Muscle of arm (tissue), 1 donor: ENCODE measurements at regions not wholly inside any gene's neighbourhood (a gene's known extent, or its start where the extent isn't known, plus 50 kb on each side); places are given as distances from the start of the nearest gene placed in this dataset.

Experiments used
- DNase-seq: peaks from one replicate; pipeline ENCODE4 v3.0.0-alpha.2; 2013

DNA sequence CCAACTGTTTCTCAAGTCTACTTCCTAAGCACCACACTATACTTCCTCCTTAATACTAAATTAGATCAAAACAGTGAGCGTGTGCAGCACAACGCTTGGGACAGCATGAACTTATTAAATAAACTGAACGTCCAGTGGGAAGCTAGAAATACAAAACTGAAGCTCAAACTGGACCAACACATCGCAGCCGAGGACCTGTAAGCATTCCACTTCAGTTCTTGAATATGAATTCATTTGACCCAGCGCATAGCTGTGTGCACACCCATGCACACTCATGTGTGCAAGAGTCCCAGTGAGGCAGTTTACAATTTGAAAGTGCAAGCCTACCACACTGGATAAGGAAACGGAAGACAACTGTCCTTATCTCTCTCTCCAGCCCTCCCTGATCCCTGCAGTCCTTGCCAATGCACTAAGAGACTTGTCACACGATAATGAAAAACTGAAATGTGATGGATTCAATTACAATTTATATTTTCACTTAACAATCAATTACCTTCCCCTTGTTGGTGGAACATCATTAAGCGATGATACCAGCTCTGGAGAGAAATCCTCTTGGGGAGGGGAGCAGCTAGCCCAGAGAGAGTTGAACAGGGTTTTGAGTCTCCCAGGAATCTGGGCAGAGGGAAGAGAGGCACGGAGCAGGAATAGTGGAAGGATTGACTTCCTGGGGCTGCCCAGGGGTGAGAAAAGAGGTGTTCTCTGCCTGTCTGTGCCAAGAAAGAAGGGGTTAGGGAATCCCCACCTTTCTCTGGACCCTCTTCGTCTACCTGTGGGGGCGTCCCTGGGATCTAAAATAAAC lies 186.5 kb upstream of the KLHL29 start:
- no peak for DNase-seq

GRCh38 chr2:23199115-23199918 lies 185.7 kb upstream of the KLHL29 start:
- DNase-seq = no peak

DNA sequence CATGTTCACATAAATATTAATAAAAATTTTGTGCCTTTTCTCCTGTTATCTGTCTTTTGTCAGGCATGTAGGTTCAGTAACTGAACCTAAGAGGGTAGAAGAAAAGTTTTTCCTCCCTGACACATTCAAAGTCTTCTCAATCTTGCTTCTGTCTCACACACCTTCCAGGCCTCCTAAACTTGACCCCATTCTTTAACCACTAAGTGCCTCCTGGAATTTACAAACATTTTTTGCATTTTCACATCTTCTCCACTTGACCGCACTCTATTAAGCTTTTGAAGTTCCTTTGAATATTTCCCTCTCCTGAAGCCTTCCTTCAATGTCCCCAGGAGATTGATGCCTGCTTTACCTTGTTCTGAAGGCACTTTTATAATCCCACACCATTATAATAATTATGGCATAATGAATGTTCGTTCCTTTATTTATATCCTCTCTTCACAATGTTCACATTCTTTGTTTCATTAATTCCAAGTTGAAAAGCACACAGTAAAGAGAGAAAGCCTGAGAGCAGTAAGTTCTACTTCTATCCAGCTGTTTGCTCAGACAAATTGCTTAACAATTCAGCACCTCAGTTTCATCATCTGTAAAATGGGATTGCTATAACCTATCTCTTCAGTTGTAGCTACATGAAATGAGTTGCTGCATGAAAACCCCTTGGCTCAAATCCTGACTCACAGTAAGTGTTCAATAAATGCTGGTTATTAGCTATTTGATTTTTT lies 184.8 kb upstream of the KLHL29 start:
- no peak for DNase-seq

DNA sequence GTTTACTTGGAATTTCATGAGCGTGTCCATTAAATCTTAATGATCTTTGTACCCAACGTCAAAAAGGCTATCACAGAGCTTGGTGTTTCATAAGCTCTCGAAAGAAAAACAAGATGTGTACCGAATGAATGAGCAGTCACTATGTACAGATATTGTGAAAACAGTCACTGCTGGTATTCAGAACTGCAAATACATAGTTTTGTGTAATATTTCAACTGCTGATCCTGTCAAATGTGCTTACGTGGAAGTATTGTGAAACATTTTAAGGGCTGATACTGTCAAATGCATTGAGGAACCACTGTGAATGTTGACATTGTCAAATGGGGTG lies 184.2 kb upstream of the KLHL29 start:
- no peak for DNase-seq

GRCh38 chr2:23203383-23203782 lies 181.6 kb upstream of the KLHL29 start:
- no peak for DNase-seq

DNA sequence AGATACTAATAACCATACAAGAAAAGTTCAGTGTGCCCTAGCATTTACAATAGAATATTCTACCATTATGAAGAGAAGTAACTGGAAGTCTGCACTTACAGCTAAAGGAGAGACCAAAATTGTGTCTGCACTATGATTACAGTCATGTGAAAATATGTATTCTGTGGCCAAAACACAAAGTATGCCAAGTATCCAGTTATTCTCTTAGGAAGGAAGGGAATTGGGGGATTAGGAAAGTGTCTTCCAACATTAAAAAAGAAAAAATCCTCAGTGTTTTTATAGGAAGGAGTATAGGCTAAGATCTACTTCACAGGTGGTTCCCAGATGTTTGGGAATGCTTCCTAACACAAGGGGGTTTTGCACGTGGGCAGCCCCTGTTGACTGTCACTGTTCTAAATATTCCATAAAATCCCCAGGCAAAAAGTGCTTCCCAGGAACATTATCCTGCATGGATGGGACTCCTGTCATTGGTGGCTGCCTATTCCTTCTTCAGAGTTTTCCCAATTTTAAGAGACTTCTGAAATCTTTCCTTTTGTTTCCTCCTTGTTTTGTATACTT lies 180.2 kb upstream of the KLHL29 start:
- DNase-seq = peak; percentile 85

- no peak for DNase-seq
These were observed 178.3 kb upstream of the KLHL29 start for GRCh38 chr2:23206650-23207049.

DNA sequence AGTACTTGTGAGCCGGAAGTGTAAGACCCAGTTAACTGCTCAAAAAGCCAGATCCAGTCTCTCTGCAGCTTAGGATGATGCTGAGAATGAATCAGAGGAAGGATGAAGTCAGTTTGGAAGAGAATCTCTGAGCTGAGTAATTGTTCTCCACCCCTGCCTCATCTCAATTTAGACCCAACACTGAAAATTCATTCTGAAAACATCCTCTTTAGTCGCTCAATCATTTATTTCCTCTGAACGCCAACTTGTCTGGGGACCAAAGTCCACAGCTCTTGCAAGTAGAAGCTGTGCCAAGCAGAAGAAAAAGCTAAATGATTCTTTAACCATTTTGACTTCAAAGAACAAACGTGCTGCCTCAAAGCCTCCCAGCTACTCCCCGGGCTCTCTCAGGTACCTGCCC lies 177.1 kb upstream of the KLHL29 start:
- DNase-seq = peak; percentile 18

DNA sequence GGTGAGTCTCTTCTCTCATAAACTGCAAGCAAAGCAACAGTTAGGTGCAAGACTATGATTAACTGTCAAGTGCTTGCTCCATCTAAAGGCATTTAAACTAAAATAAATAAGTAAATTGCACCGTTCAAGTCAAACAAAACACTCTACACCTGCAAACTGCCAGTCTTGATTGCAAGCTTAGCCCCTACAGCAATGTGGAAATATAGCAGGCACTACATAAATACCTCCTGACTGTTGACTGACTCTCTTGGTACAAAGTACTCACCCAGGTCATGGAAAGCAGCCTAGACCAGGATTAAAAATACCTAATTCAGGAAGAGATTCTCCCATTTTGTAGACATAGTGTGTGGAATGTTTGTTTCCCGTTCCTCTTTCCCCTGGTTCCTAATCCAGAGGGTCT lies 176.6 kb upstream of the KLHL29 start:
- DNase-seq = no peak

DNA sequence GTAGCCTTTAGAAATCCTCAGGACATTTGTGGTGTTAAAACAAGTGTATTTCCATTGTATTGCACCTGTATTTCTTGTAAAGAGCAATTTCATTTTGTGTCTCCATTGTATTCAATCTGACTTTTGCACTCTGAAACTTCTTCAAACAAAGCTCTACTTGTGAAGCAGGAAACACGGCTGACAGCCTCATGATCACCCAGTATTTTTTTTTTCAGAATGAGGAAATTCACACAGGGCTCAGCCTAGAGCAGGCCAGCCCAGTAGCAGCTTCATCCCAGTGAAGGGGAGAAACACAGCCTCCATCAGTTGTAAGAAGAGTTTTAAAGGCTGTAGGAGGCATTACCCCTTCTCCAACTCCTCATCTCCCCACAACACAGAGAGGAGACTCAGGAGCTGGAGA lies 175.9 kb upstream of the KLHL29 start:
- no peak for DNase-seq

GRCh38 chr2:23211987-23212583 lies 172.9 kb upstream of the KLHL29 start:
- DNase-seq = no peak

GRCh38 chr2:23213196-23213595 lies 171.8 kb upstream of the KLHL29 start:
- no peak for DNase-seq

GRCh38 chr2:23215016-23215415 lies 170.0 kb upstream of the KLHL29 start:
- DNase-seq = no peak

GRCh38 chr2:23219666-23220065 lies 165.3 kb upstream of the KLHL29 start:
- no peak for DNase-seq

GRCh38 chr2:23220513-23221094 lies 164.4 kb upstream of the KLHL29 start:
- DNase-seq = no peak

DNA sequence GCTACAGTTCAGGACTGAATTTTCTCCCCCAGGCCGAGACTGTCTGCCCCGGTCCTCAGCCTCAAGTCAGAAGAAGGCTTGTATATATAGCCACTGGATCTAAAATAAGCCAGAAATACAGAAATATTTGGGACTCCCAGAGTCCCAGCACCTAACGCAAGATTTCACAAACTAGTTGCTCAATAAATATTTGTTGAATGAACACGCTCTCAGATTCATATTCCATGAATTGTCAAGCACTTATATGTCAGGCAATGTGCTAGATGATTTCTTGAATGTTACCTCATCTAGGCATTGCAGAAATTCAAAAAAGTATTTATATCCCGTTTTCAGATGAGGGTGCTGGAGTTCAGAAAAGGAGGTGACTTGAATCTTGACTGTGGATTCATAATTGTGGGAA lies 163.7 kb upstream of the KLHL29 start:
- DNase-seq = no peak

GRCh38 chr2:23221901-23222300 lies 163.1 kb upstream of the KLHL29 start:
- no peak for DNase-seq

- DNase-seq = no peak
These were observed 154.1 kb upstream of the KLHL29 start for GRCh38 chr2:23230885-23231284.

DNA sequence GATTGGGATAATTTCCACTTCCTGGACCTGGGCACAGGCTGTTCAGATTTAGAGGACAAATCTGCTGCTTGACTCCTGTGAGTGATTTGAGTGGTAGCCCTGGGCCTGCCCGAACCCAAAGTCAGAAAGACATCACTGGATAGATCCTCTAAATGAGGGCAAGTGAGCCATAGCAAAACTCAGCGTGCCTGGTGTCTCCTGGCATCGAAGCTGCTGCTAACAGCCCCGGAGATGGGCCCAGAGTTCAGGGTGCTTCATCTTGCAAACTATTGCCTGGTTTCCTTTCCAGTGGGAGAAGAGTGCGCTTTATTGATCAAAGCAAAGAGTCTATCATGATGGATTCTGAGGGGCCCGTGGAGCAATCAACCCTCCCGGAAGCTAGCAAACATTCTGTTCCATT lies 153.1 kb upstream of the KLHL29 start:
- DNase-seq = no peak

DNA sequence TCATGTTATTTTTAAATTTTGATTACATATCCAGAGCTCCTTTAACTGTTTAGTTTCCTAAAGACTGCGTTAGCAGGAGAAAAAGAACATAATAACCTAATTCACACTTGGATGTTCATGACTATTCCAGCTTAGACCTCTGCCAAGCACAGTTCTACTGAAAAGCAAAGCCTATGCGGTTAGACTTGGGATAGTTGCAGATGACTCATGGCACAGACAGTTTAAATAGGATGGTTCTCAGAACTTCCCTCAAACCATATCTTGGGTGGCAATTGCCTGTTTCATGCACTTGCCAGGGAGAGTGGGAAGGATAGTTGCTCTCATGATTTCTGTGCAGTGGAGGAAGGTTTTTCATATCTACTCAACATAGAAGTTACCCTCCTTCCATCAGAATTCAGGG lies 149.7 kb upstream of the KLHL29 start:
- DNase-seq = no peak

- DNase-seq = peak; percentile 62
These were observed 149.2 kb upstream of the KLHL29 start for GRCh38 chr2:23235736-23236135.

DNA sequence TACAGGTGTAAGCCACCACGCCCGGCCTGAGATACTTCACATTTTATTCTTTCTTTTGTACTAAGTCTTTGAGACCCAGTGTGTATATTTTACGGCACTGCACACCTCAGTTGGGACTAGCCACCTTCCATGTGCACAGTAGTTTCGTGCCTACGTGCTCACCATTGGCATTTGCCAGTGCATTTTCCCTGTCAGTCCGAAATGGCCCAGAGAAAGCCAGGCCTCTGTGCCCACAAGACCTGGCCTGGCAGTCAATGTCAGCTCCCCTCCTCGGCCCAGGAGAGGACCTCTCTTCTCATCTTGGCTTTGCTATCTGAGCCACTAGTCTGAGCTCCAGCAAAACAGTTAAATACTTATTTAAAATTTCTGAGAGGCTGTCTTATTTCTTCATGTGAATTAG lies 147.8 kb upstream of the KLHL29 start:
- DNase-seq = no peak
